ENCODE measurements at regions not wholly inside any gene's neighbourhood (a gene's known extent, or its start where the extent isn't known, plus 50 kb on each side); places are given as distances from the start of the nearest gene placed in this dataset.

- BruUV-seq (replicated peaks), result no TSS peak
- Histone ChIP-seq H3K9me2 (ENCODE audit: insufficient read depth) (no peaks in the 10 kb centered on the region), H3K36me3 (ENCODE audit: low read depth) (no peaks in the 10 kb centered on the region), H3K27ac (no peak overlapping the region), H3K79me2 (ENCODE audit: low read depth) (no peaks in the 10 kb centered on the region), H3K9me3 (ENCODE audit: insufficient read depth, low read depth) (no peaks in the 10 kb centered on the region), H3K4me1 (replicated peaks; ENCODE audit: insufficient read depth) (no peaks in the 10 kb centered on the region), H3K4me2 (no peak overlapping the region), H3K27me3 (ENCODE audit: insufficient read depth, low read depth) (peaks cover 4% of the 10 kb centered on the region; the same call in 1 of the 2 replicates), H2AFZ (no peak overlapping the region), H4K20me1 (ENCODE audit: insufficient read depth) (no peaks in the 10 kb centered on the region), H3K4me3 (no peak overlapping the region), H3F3A (ENCODE audit: insufficient read depth, low read depth) (no peaks in the 10 kb centered on the region)
- TF ChIP-seq EZH2 (IDR thresholded peaks at IDR 0.05; ENCODE audit: low read depth), result no peak
- TF ChIP-seq CTCF (conservative IDR thresholded peaks at IDR 0.05), result no peak
- intact Hi-C loops (cut with micrococcal nuclease; ENCODE audit: unreplicated experiment), result no loop called here
- DNase-seq, result no peak
- POLR2A ChIA-PET (ENCODE audit: unreplicated experiment), result no interaction called here
- CTCF ChIA-PET, result no interaction called here
These were observed 363.9 kb downstream of the PREX1 start for GRCh38 chr20:48463916-48464315.

DNA sequence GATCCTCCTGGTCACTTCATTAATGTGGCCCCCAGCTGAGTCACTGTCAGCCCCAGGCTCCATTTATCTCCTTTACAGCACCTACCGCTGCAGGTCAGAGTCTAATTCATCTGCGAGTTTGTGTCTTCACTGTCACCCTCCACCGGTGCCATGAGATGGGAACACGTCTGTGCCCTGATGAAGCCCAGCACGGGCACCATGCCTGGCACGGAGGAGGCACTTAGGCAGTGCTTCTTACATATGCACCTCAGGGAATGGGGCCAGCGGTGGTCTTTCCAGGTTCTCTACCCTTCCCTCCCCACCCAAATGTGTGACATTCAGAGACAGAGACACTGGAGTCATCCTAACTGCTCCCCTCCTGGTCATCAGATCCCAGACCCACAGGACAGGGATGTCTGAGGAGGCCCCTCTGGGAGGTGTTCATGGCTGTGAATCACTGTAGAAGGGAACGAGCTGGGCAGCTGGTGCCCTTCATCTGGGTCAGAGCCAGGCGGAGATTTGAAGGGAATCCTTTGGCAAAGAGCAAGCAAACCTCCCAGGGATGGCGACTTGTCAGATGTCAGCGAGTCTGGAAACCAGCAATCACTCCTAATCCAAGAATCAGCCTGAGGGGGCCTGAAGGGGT, 364.6 kb downstream of the PREX1 start:
- Histone ChIP-seq H4K20me1 (ENCODE audit: insufficient read depth) (no peaks in the 10 kb centered on the region), H3K27me3 (ENCODE audit: insufficient read depth, low read depth) (peaks cover 4% of the 10 kb centered on the region; the same call in 1 of the 2 replicates), H3K4me1 (replicated peaks; ENCODE audit: insufficient read depth) (no peaks in the 10 kb centered on the region), H3K9me3 (ENCODE audit: insufficient read depth, low read depth) (no peaks in the 10 kb centered on the region), H3K4me3 (no peak overlapping the region), H3K79me2 (ENCODE audit: low read depth) (no peaks in the 10 kb centered on the region), H3K9me2 (ENCODE audit: insufficient read depth) (no peaks in the 10 kb centered on the region), H3K36me3 (ENCODE audit: low read depth) (no peaks in the 10 kb centered on the region), H3F3A (ENCODE audit: insufficient read depth, low read depth) (no peaks in the 10 kb centered on the region), H3K27ac (no peak overlapping the region), H2AFZ (no peak overlapping the region), H3K4me2 (no peak overlapping the region)
- intact Hi-C loops (cut with micrococcal nuclease; ENCODE audit: unreplicated experiment), result no loop called here
- BruUV-seq (replicated peaks), result no TSS peak
- no peak for DNase-seq
- POLR2A ChIA-PET (ENCODE audit: unreplicated experiment), result no interaction called here
- TF ChIP-seq CTCF (conservative IDR thresholded peaks at IDR 0.05) (no peak), EZH2 (IDR thresholded peaks at IDR 0.05; ENCODE audit: low read depth) (no peak)
- CTCF ChIA-PET, result no interaction called here

DNA sequence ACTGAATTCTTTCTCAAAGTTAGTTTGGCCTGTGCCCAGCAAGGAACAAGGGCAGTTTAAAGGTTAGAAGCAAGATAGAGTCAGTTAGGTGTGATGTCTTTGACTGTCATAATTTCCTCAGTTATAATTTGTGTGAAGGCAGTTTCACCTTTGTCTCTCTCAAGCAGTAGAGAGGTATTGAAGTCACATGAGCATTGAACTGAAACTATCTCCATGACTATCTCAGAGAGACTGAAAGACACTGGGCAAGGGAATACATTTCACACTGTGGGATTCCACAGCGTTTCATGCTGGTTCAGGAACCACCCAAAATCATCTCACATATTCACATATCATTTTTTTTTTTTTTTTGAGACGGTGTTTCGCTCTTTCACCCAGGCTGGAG, 366.1 kb downstream of the PREX1 start:
- Histone ChIP-seq H3K9me3 (ENCODE audit: insufficient read depth, low read depth) (no peaks in the 10 kb centered on the region), H3K27ac (no peak overlapping the region), H4K20me1 (ENCODE audit: insufficient read depth) (no peaks in the 10 kb centered on the region), H3K4me1 (replicated peaks; ENCODE audit: insufficient read depth) (no peaks in the 10 kb centered on the region), H3K79me2 (ENCODE audit: low read depth) (no peaks in the 10 kb centered on the region), H3K36me3 (ENCODE audit: low read depth) (no peaks in the 10 kb centered on the region), H3K27me3 (ENCODE audit: insufficient read depth, low read depth) (peaks cover 4% of the 10 kb centered on the region; the same call in 1 of the 2 replicates), H3F3A (ENCODE audit: insufficient read depth, low read depth) (no peaks in the 10 kb centered on the region), H3K9me2 (ENCODE audit: insufficient read depth) (no peaks in the 10 kb centered on the region), H3K4me3 (no peak overlapping the region), H3K4me2 (no peak overlapping the region), H2AFZ (no peak overlapping the region)
- no peak for TF ChIP-seq CTCF (conservative IDR thresholded peaks at IDR 0.05)
- no peak for TF ChIP-seq EZH2 (IDR thresholded peaks at IDR 0.05; ENCODE audit: low read depth)
- intact Hi-C loops (cut with micrococcal nuclease; ENCODE audit: unreplicated experiment), result no loop called here
- BruUV-seq (replicated peaks), result no TSS peak
- no peak for DNase-seq
- POLR2A ChIA-PET (ENCODE audit: unreplicated experiment), result no interaction called here
- CTCF ChIA-PET, result no interaction called here
